Ectodermal cell (in vitro differentiated cells): ENCODE measurements at regions not wholly inside any gene's neighbourhood (a gene's known extent, or its start where the extent isn't known, plus 50 kb on each side); places are given as distances from the start of the nearest gene placed in this dataset.

Experiments
- H3K27ac ChIP-seq: 2 replicates; pipeline ENCODE4 v1.7.0; 2013; ENCODE audit warnings: mild to moderate bottlenecking, low read depth, low read length; ENCODE audit not compliant: insufficient read depth, poor library complexity, severe bottlenecking
- H3K27me3 ChIP-seq: 2 replicates; pipeline ENCODE4 v1.7.0; 2013; ENCODE audit warnings: mild to moderate bottlenecking, low read length; ENCODE audit not compliant: insufficient read depth, control insufficient read depth, poor library complexity, severe bottlenecking
- H3K36me3 ChIP-seq: one replicate; pipeline ENCODE4 v1.7.0; 2013; ENCODE audit warnings: low read length; ENCODE audit not compliant: control insufficient read depth, insufficient read depth
- H3K4me1 ChIP-seq: one replicate; pipeline ENCODE4 v1.7.0; 2013; ENCODE audit warnings: low read length; ENCODE audit not compliant: control insufficient read depth, insufficient read depth
- H3K4me3 ChIP-seq: 2 replicates; pipeline ENCODE4 v1.7.0; 2013; ENCODE audit warnings: low read depth, low read length, control low read depth; ENCODE audit not compliant: insufficient read depth
- H3K9me3 ChIP-seq: 2 replicates; pipeline ENCODE4 v1.7.0; 2013; ENCODE audit warnings: mild to moderate bottlenecking, low read length, moderate library complexity; ENCODE audit not compliant: control insufficient read depth
- WGBS, 2 experiments: methylation state at CpG; one replicate each; pipeline ENCODE4 v1.1.7; 2013; ENCODE audit warnings: missing lambda C conversion rate in 2 of 2; 5-methylcytosine and 5-hydroxymethylcytosine counted together

GRCh38 chr6:51450248-51450957 lies 631.7 kb downstream of the TFAP2B start:
- peaks cover 9% of the 10 kb centered on the region for H3K4me1 ChIP-seq
- no peaks in the 10 kb centered on the region for H3K9me3 ChIP-seq
- no peaks in the 10 kb centered on the region for H3K36me3 ChIP-seq
- no peak overlapping the region for H3K27ac ChIP-seq
- H3K27me3 ChIP-seq = no peaks in the 10 kb centered on the region
- WGBS, 2 experiments = 67 to 89% methylated on average over 1 to 2 of the region's 3 CpGs
- H3K4me3 ChIP-seq = no peak overlapping the region

- Histone ChIP-seq H3K27me3 (no peaks in the 10 kb centered on the region), H3K4me1 (peaks cover 9% of the 10 kb centered on the region), H3K4me3 (no peak overlapping the region), H3K27ac (no peak overlapping the region), H3K9me3 (no peaks in the 10 kb centered on the region), H3K36me3 (no peaks in the 10 kb centered on the region)
- 43 to 100% methylated on average over 1 of the region's 1 CpG for WGBS, 2 experiments
These were observed 632.3 kb downstream of the TFAP2B start for GRCh38 chr6:51450958-51451357.

GRCh38 chr6:51456282-51456681 lies 631.1 kb downstream of the PKHD1 start:
- no peaks in the 10 kb centered on the region for H3K9me3 ChIP-seq
- peaks cover 13% of the 10 kb centered on the region for H3K4me1 ChIP-seq
- H3K4me3 ChIP-seq = no peak overlapping the region
- no peaks in the 10 kb centered on the region for H3K27me3 ChIP-seq
- H3K27ac ChIP-seq = no peak overlapping the region
- no peaks in the 10 kb centered on the region for H3K36me3 ChIP-seq

GRCh38 chr6:51459958-51460357 lies 627.5 kb downstream of the PKHD1 start:
- Histone ChIP-seq H3K4me1 (peaks cover 9% of the 10 kb centered on the region), H3K27me3 (no peaks in the 10 kb centered on the region), H3K9me3 (no peaks in the 10 kb centered on the region), H3K27ac (no peak overlapping the region), H3K4me3 (no peak overlapping the region), H3K36me3 (no peaks in the 10 kb centered on the region)
- WGBS, 2 experiments = 71 to 93% methylated on average over 1 to 2 of the region's 2 CpGs

GRCh38 chr6:51462896-51463295 lies 624.5 kb downstream of the PKHD1 start:
- Histone ChIP-seq H3K4me1 (peaks cover 16% of the 10 kb centered on the region), H3K4me3 (no peak overlapping the region), H3K36me3 (no peaks in the 10 kb centered on the region), H3K27ac (no peak overlapping the region), H3K9me3 (no peaks in the 10 kb centered on the region), H3K27me3 (no peaks in the 10 kb centered on the region)

GRCh38 chr6:51463321-51463720 lies 624.1 kb downstream of the PKHD1 start:
- Histone ChIP-seq H3K27me3 (no peaks in the 10 kb centered on the region), H3K4me1 (peaks cover 16% of the 10 kb centered on the region), H3K36me3 (no peaks in the 10 kb centered on the region), H3K4me3 (no peak overlapping the region), H3K27ac (no peak overlapping the region), H3K9me3 (no peaks in the 10 kb centered on the region)
- 90 to 100% methylated on average over 2 of the region's 2 CpGs for WGBS, 2 experiments

- Histone ChIP-seq H3K4me1 (peaks cover 15% of the 10 kb centered on the region), H3K4me3 (no peak overlapping the region), H3K27ac (no peak overlapping the region), H3K36me3 (no peaks in the 10 kb centered on the region), H3K9me3 (no peaks in the 10 kb centered on the region), H3K27me3 (no peaks in the 10 kb centered on the region)
- 96% methylated on average over 1 of the region's 1 CpG; no CpG with 5 or more reads in 1 of the 2 experiments for WGBS, 2 experiments
These were observed 622.5 kb downstream of the PKHD1 start for GRCh38 chr6:51464956-51465355.

- Histone ChIP-seq H3K4me1 (peaks cover 7% of the 10 kb centered on the region), H3K9me3 (no peaks in the 10 kb centered on the region), H3K4me3 (no peak overlapping the region), H3K36me3 (no peaks in the 10 kb centered on the region), H3K27me3 (no peaks in the 10 kb centered on the region), H3K27ac (no peak overlapping the region)
- WGBS, 2 experiments = 69 to 82% methylated on average over 8 to 9 of the region's 9 CpGs
These were observed 621.0 kb downstream of the PKHD1 start for GRCh38 chr6:51466427-51466826.

- H3K4me1 ChIP-seq = peaks cover 7% of the 10 kb centered on the region
- no peaks in the 10 kb centered on the region for H3K27me3 ChIP-seq
- WGBS, 2 experiments = 81 to 86% methylated on average over 5 to 6 of the region's 6 CpGs
- H3K9me3 ChIP-seq = no peaks in the 10 kb centered on the region
- H3K27ac ChIP-seq = no peak overlapping the region
- H3K4me3 ChIP-seq = no peak overlapping the region
- no peaks in the 10 kb centered on the region for H3K36me3 ChIP-seq
These were observed 620.0 kb downstream of the PKHD1 start for GRCh38 chr6:51467231-51467952.

GRCh38 chr6:51468704-51469103 lies 618.7 kb downstream of the PKHD1 start:
- H3K27me3 ChIP-seq = no peaks in the 10 kb centered on the region
- H3K9me3 ChIP-seq = no peaks in the 10 kb centered on the region
- whole genome bisulfite sequencing, 2 experiments = 91% methylated on average over 2 of the region's 3 CpGs
- no peak overlapping the region for H3K27ac ChIP-seq
- no peak overlapping the region for H3K4me3 ChIP-seq
- H3K36me3 ChIP-seq = no peaks in the 10 kb centered on the region
- H3K4me1 ChIP-seq = peaks cover 11% of the 10 kb centered on the region
